GM12864 (cell line): ENCODE measurements at regions not wholly inside any gene's neighbourhood (a gene's known extent, or its start where the extent isn't known, plus 50 kb on each side); places are given as distances from the start of the nearest gene placed in this dataset.

Source experiments
- DNase-seq: peaks from one replicate; pipeline ENCODE4 v3.0.0-alpha.2; 2011; ENCODE audit warnings: low read depth
- H3K4me3 ChIP-seq: 2 replicates; pipeline ENCODE4 v1.5.1; 2011; ENCODE audit warnings: mild to moderate bottlenecking, low read depth, low read length, control low read depth
- CTCF ChIP-seq: IDR thresholded peaks from 2 replicates; pipeline ENCODE4 v1.5.1; 2011; ENCODE audit warnings: low read depth, mild to moderate bottlenecking, moderate library complexity, low read length, control low read depth, inconsistent platforms; ENCODE audit errors: missing control alignments

GRCh38 chr15:81987628-81988027 lies 58.2 kb downstream of the MEX3B start:
- no peak for DNase-seq
- no peak overlapping the region for H3K4me3 ChIP-seq
- no peak for TF ChIP-seq CTCF

DNA sequence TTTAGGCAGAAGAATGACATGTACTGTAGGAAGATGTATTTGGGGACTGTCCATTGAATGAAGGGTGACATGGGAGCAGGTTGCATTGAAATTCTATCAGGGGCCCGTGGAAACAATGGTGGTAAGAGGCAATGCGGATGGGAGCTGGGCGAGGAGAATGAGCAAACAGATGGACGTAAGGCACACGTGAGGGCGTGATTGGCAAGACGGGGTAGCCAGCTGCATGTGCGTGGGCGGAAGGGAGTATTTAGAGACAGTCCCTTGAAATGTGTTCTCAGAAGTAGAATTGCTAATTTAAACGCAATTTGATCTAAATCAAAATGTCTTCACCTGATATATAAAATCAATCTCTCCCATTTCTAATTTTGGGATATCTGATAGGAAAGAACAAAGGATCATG lies 62.3 kb downstream of the MEX3B start:
- no peak for TF ChIP-seq CTCF
- no peak for DNase-seq
- no peak overlapping the region for H3K4me3 ChIP-seq

- no peak for DNase-seq
- TF ChIP-seq CTCF, result no peak
- H3K4me3 ChIP-seq, result no peak overlapping the region
These were observed 63.0 kb downstream of the MEX3B start for GRCh38 chr15:81982808-81983207.

GRCh38 chr15:81981908-81982307 lies 63.9 kb downstream of the MEX3B start:
- DNase-seq, result no peak
- TF ChIP-seq CTCF, result no peak
- no peak overlapping the region for H3K4me3 ChIP-seq

GRCh38 chr15:81977464-81977863 lies 68.4 kb downstream of the MEX3B start:
- DNase-seq, result no peak
- TF ChIP-seq CTCF, result no peak
- no peak overlapping the region for H3K4me3 ChIP-seq

DNA sequence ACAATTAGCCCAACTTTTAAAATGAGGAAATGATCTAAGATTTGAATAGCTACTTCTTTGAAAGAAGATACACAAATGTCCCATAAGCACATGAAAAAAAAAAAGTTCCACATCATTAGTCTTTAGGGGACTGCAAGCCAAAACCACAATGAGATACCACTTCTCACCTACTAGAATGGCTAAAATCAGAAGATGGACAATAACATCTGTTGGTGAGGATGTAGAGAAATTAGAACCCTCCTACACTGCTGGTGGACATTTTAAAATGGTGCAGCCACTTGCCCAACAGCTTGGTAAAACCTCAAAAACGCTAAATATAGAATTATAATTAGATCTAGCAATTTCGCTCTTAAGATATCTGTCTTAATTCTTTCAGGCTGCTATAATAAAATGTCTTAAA lies 77.1 kb downstream of the MEX3B start:
- TF ChIP-seq CTCF, result no peak
- no peak overlapping the region for H3K4me3 ChIP-seq
- no peak for DNase-seq

DNA sequence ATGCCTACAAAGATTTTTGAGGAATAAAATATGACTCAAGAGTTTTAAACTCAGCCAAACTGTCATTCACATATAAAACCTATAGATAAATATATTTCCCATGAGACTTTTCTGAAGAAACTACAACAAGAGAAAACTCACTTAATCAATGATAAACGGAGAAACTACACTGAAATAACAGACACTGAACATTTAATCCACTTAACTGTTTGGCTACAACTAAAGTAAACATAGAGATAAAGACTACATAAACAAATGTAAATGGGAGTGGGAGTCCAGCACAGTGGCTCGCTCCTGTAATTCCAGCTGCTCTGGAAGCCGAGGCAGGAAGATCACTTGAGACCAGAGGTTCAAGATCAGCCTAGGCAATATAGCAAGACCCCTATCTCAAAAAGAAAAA lies 79.2 kb downstream of the MEX3B start:
- no peak overlapping the region for H3K4me3 ChIP-seq
- DNase-seq, result no peak
- TF ChIP-seq CTCF, result no peak
